ENCODE measurements at regions not wholly inside any gene's neighbourhood (a gene's known extent, or its start where the extent isn't known, plus 50 kb on each side); places are given as distances from the start of the nearest gene placed in this dataset.

- TF ChIP-seq, protein P1, sequence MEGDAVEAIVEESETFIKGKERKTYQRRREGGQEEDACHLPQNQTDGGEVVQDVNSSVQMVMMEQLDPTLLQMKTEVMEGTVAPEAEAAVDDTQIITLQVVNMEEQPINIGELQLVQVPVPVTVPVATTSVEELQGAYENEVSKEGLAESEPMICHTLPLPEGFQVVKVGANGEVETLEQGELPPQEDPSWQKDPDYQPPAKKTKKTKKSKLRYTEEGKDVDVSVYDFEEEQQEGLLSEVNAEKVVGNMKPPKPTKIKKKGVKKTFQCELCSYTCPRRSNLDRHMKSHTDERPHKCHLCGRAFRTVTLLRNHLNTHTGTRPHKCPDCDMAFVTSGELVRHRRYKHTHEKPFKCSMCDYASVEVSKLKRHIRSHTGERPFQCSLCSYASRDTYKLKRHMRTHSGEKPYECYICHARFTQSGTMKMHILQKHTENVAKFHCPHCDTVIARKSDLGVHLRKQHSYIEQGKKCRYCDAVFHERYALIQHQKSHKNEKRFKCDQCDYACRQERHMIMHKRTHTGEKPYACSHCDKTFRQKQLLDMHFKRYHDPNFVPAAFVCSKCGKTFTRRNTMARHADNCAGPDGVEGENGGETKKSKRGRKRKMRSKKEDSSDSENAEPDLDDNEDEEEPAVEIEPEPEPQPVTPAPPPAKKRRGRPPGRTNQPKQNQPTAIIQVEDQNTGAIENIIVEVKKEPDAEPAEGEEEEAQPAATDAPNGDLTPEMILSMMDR (IDR thresholded peaks at IDR 0.05): no peak
- TF ChIP-seq POLR2A (IDR thresholded peaks at IDR 0.05): no peak
Measured at GRCh38 chr10:47164800-47165128, 135.2 kb upstream of the GDF10 start.

Data from lower leg skin (tissue), 3 donors.